ENCODE measurements at regions not wholly inside any gene's neighbourhood (a gene's known extent, or its start where the extent isn't known, plus 50 kb on each side); places are given as distances from the start of the nearest gene placed in this dataset.

- H3K4me3 Mint-ChIP-seq, result no peak overlapping the region
- Histone ChIP-seq H3K36me3 (ENCODE audit: insufficient read depth) (no peaks in the 10 kb centered on the region), H3K4me2 (no peak overlapping the region), H3K4me1 (ENCODE audit: insufficient read depth) (no peaks in the 10 kb centered on the region), H3K27me3 (ENCODE audit: insufficient read depth) (no peaks in the 10 kb centered on the region), H3K79me2 (replicated peaks; ENCODE audit: insufficient read depth) (no peaks in the 10 kb centered on the region), H3K4me3 (no peak overlapping the region), H4K20me1 (replicated peaks; ENCODE audit: insufficient read depth) (no peaks in the 10 kb centered on the region), H3K9me2 (ENCODE audit: insufficient read depth) (no peaks in the 10 kb centered on the region), H3K27ac (ENCODE audit: low read depth) (no peak overlapping the region), H2AFZ (no peak overlapping the region), H3F3A (replicated peaks; ENCODE audit: low read depth) (no peaks in the 10 kb centered on the region)
- peaks cover 8% of the 10 kb centered on the region; the same call in 1 of the 3 replicates for H3K36me3 Mint-ChIP-seq (ENCODE audit: low read depth)
- H3K4me1 Mint-ChIP-seq, result no peaks in the 10 kb centered on the region
- TF ChIP-seq EZH2 (IDR thresholded peaks at IDR 0.05; ENCODE audit: low read depth, unreplicated experiment) (no peak), CREB1 (CRISPR knock-in tag; IDR thresholded peaks at IDR 0.05; ENCODE audit: low read depth) (no peak), ZNF331 (CRISPR knock-in tag; IDR thresholded peaks at IDR 0.05; ENCODE audit: low read depth) (no peak), ETS1 (IDR thresholded peaks at IDR 0.05) (no peak), JUNB (IDR thresholded peaks at IDR 0.05; ENCODE audit: unreplicated experiment) (no peak), REST (IDR thresholded peaks at IDR 0.05; ENCODE audit: unreplicated experiment) (no peak)
- no peak overlapping the region for H3K27ac Mint-ChIP-seq
- no peaks in the 10 kb centered on the region for H3K27me3 Mint-ChIP-seq (ENCODE audit: insufficient read depth, low read depth, poor library complexity)
- DNase-seq (ENCODE audit: low spot score), result no peak
- no peak for ATAC-seq
- peaks cover 14% of the 10 kb centered on the region; the same call in 2 of the 3 replicates for H3K9me3 Mint-ChIP-seq
These were observed 470.9 kb upstream of the SOX9 start for GRCh38 chr17:71649941-71650350.

- no peaks in the 10 kb centered on the region for H3K4me1 Mint-ChIP-seq
- no peaks in the 10 kb centered on the region for H3K36me3 Mint-ChIP-seq (ENCODE audit: low read depth)
- H3K79me2 ChIP-seq (replicated peaks; ENCODE audit: insufficient read depth), result no peaks in the 10 kb centered on the region
- no peaks in the 10 kb centered on the region for H4K20me1 ChIP-seq (replicated peaks; ENCODE audit: insufficient read depth)
- H3K9me2 ChIP-seq (ENCODE audit: insufficient read depth), result no peaks in the 10 kb centered on the region
- H3K4me2 ChIP-seq, result no peak overlapping the region
- H3F3A ChIP-seq (replicated peaks; ENCODE audit: low read depth), result no peaks in the 10 kb centered on the region
- ATAC-seq (no peak), DNase-seq (ENCODE audit: low spot score) (no peak)
- no peak overlapping the region for H2AFZ ChIP-seq
- no peak for TF ChIP-seq CTCF (conservative IDR thresholded peaks at IDR 0.05; ENCODE audit: low read depth in 2 of 2)
- peaks cover 3% of the 10 kb centered on the region; the same call in 1 of the 3 replicates for H3K9me3 Mint-ChIP-seq
- H3K4me3 Mint-ChIP-seq, result no peak overlapping the region
- H3K27me3 Mint-ChIP-seq (ENCODE audit: insufficient read depth, low read depth, poor library complexity), result peaks cover 3% of the 10 kb centered on the region
- H3K4me3 ChIP-seq, result no peak overlapping the region
- H3K4me1 ChIP-seq (ENCODE audit: insufficient read depth), result no peaks in the 10 kb centered on the region
- H3K36me3 ChIP-seq (ENCODE audit: insufficient read depth), result no peaks in the 10 kb centered on the region
- H3K27ac ChIP-seq (ENCODE audit: low read depth), result no peak overlapping the region
- no peaks in the 10 kb centered on the region for H3K27me3 ChIP-seq (ENCODE audit: insufficient read depth)
- no peak overlapping the region for H3K27ac Mint-ChIP-seq
These were observed 465.3 kb upstream of the SOX9 start for GRCh38 chr17:71655542-71655941.

Measured in GM23338 (cell line).